ENCODE measurements at regions not wholly inside any gene's neighbourhood (a gene's known extent, or its start where the extent isn't known, plus 50 kb on each side); places are given as distances from the start of the nearest gene placed in this dataset.

DNA sequence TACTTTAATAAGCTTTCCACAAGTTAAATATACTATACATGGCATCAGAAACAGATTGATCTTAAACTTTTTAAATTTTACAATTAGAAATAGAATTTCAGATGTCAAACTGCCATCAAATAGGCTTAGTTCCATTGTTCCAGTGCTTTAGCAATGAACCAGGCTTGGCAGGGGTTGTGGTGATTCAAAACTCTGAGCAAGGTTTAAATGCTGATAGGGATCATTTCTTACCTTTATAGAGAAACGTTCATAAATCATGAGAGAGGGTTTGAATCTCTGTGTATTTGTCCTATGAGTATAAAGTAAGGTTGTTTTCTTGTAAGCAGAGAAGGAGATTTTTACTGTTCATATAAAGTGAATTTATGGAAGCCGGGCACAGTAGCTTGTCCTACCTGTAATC lies 794.5 kb upstream of the TBX3 start:
- H3K4me3 ChIP-seq (replicated peaks in 1 of 3) = no peak overlapping the region
- no peak overlapping the region for H3K27ac ChIP-seq
- TF ChIP-seq POLR2A (IDR thresholded peaks at IDR 0.05) = no peak
- TF ChIP-seq, protein P1, sequence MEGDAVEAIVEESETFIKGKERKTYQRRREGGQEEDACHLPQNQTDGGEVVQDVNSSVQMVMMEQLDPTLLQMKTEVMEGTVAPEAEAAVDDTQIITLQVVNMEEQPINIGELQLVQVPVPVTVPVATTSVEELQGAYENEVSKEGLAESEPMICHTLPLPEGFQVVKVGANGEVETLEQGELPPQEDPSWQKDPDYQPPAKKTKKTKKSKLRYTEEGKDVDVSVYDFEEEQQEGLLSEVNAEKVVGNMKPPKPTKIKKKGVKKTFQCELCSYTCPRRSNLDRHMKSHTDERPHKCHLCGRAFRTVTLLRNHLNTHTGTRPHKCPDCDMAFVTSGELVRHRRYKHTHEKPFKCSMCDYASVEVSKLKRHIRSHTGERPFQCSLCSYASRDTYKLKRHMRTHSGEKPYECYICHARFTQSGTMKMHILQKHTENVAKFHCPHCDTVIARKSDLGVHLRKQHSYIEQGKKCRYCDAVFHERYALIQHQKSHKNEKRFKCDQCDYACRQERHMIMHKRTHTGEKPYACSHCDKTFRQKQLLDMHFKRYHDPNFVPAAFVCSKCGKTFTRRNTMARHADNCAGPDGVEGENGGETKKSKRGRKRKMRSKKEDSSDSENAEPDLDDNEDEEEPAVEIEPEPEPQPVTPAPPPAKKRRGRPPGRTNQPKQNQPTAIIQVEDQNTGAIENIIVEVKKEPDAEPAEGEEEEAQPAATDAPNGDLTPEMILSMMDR (IDR thresholded peaks at IDR 0.05) = no peak
- H3K9me3 ChIP-seq = no peaks in the 10 kb centered on the region
- no peaks in the 10 kb centered on the region for H3K36me3 ChIP-seq
- H3K4me1 ChIP-seq = peaks cover 0 to under 1% of the 10 kb centered on the region in 2 donors
- 72 to 79% methylated on average over 2 of the region's 2 CpGs for WGBS, 2 donors
- no peak for DNase-seq
- H3K27me3 ChIP-seq = no peaks in the 10 kb centered on the region
- intact Hi-C loops (cut with DNase I) = no loop called here

DNA sequence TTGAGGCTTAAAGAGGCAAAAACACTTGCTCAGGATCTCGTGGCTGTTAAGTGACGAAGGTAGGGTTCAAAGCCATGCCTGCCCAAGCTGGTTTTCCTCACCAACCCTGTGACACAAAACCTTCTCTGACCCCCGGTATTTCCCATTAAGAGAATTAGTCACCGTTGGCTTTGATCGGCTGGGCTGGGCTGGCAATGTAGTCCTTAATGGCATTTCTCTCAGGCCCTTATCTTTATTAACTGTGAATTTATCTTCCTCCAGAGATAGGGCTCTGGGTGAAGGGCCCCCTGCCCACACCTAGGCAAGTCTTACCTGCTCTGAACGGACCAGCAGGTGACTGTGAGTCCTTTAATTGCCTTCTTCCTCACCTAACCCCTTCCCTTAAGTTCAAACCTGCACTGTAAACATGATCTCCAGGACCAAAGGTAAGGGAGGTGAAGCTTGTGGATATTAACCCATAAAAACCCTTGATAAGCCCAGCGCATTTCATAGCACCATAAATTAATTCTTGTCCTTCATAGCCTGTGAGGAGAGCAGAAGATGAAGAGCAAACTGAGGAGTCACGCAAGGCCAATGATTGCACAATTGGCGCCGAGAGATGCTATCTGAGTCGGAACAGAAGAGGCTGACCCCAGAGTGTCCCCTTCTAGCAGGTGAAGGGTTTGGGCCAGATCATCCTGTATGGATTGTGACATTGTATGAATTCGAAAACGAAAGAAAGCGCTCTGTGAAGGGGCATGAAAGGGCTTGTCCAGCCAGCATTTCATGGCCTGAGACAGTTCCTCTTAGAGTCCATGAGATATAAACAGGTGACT lies 790.8 kb upstream of the TBX3 start:
- no peaks in the 10 kb centered on the region for H3K9me3 ChIP-seq
- H3K27ac ChIP-seq = no peak overlapping the region
- no peak for DNase-seq
- H3K36me3 ChIP-seq = no peaks in the 10 kb centered on the region
- H3K4me3 ChIP-seq (replicated peaks in 1 of 3) = no peak overlapping the region
- peaks cover 0 to 3% of the 10 kb centered on the region in 2 donors for H3K4me1 ChIP-seq
- intact Hi-C loops (cut with DNase I) = no loop called here
- TF ChIP-seq, protein P1 (IDR thresholded peaks at IDR 0.05) = no peak
- no peak for TF ChIP-seq POLR2A (IDR thresholded peaks at IDR 0.05)
- 92% methylated on average over 14 of the region's 14 CpGs for WGBS, 2 donors
- no peaks in the 10 kb centered on the region for H3K27me3 ChIP-seq

DNA sequence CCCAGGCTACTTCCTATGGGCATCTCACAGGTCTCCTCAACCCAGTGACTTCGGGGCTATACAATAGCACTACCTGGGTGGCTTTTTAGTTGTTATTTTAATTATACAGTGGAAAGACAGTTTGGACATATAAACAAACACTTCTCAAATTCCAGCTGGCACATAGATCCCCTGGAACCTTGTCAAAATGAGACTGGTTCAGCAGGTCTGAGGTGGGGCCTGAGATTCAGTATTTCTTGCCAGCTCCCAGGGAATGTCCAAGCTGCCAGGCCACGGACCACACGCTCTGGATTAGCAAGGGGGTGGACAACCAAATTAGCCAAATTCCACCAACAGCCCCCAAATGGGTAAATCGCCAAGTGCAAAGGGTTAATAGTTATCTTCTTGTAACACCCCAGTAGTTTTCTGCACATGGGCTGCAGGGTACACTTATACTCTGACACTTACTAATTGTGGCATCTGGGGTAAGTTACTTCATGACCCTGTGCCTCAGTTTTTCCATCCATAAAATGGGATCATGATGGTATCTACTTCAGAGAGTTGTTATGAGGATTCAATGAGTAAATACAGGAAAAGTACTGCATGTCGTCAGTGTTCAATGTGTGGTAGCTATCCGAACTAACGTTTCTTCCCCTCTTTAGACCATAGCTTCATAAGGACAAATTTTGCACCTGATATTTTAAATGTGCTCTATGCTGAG lies 789.4 kb upstream of the TBX3 start:
- no peak overlapping the region for H3K27ac ChIP-seq
- intact Hi-C loops (cut with DNase I) = no loop called here
- H3K36me3 ChIP-seq = no peaks in the 10 kb centered on the region
- WGBS, 2 donors = 63 to 67% methylated on average over 7 of the region's 7 CpGs
- no peak overlapping the region for H3K4me3 ChIP-seq (replicated peaks in 1 of 3)
- peak; percentile 34 to 41 for DNase-seq
- no peaks in the 10 kb centered on the region for H3K27me3 ChIP-seq
- no peak for TF ChIP-seq POLR2A (IDR thresholded peaks at IDR 0.05)
- TF ChIP-seq, protein P1 (IDR thresholded peaks at IDR 0.05) = no peak
- peaks cover 0 to 3% of the 10 kb centered on the region in 2 donors for H3K4me1 ChIP-seq
- no peaks in the 10 kb centered on the region for H3K9me3 ChIP-seq

DNA sequence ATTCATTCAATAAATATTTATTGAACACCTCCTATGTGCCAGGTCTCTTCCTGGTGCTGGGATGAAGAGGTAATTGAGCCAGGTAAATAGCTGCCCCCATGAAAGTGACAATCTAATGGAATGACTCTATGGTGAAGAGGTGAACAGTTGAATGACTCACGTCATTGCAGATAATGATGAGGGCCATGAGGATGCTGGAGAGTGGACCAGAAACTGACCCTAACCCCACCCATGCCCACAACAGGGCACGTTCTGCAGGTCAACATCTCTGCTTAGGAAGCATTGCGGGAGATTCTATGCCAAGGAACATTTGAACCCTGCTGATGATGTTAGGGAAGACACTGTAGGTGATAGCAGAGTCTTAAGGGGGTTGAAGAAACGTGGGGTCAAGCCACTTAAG lies 788.9 kb upstream of the TBX3 start:
- no peaks in the 10 kb centered on the region for H3K27me3 ChIP-seq
- 74 to 92% methylated on average over 4 of the region's 4 CpGs for WGBS, 2 donors
- TF ChIP-seq POLR2A (IDR thresholded peaks at IDR 0.05) = no peak
- TF ChIP-seq, protein P1 (IDR thresholded peaks at IDR 0.05) = no peak
- H3K9me3 ChIP-seq = no peaks in the 10 kb centered on the region
- no peak overlapping the region for H3K27ac ChIP-seq
- DNase-seq = no peak
- peaks cover 0 to 3% of the 10 kb centered on the region in 2 donors for H3K4me1 ChIP-seq
- no peaks in the 10 kb centered on the region for H3K36me3 ChIP-seq
- no peak overlapping the region for H3K4me3 ChIP-seq (replicated peaks in 1 of 3)
- intact Hi-C loops (cut with DNase I) = no loop called here

DNA sequence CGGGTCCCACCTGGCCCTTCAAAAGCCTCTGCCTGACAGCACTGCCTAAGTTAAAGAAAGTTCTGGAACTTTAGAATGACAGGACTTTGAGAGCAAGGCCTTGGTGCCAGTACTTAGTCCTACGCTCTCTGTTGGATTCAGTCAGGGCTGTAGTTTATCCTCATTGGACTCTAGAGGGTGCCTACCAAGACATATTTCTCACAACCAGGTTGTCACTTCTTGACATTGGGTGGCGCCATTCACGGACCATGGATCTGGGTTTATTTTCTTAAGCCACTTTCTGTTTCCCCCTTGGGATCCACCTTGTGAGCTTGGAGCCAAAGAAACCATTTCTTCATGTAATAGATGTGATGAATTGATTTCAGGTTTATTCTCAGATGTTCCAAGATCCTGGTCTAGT lies 787.0 kb upstream of the TBX3 start:
- Histone ChIP-seq H3K27me3 (no peaks in the 10 kb centered on the region), H3K4me1 (peaks cover 0 to 3% of the 10 kb centered on the region in 2 donors), H3K9me3 (no peaks in the 10 kb centered on the region), H3K4me3 (replicated peaks in 1 of 3) (no peak overlapping the region), H3K27ac (no peak overlapping the region), H3K36me3 (no peaks in the 10 kb centered on the region)
- intact Hi-C loops (cut with DNase I) = no loop called here
- no peak for DNase-seq
- WGBS, 2 donors = 84 to 86% methylated on average over 4 of the region's 4 CpGs
- no peak for TF ChIP-seq POLR2A (IDR thresholded peaks at IDR 0.05)
- TF ChIP-seq, protein P1 (IDR thresholded peaks at IDR 0.05) = no peak

Data from thyroid gland (tissue), 4 donors.